HG02623 (cell line): ENCODE measurements at regions not wholly inside any gene's neighbourhood (a gene's known extent, or its start where the extent isn't known, plus 50 kb on each side); places are given as distances from the start of the nearest gene placed in this dataset.
"Not testable (repeated sequence)": the region's sequence is repeated elsewhere in the genome, so short reads cannot be mapped to it uniquely, and the experiment has no call there.

Experiments used
- ATAC-seq: cut with Tn5 transposase; IDR thresholded peaks from one replicate; pipeline ENCODE4 v1.9.1; 2021; ENCODE audit warnings: moderate library complexity; ENCODE audit not compliant: unreplicated experiment

- no peak for ATAC-seq
Observed at GRCh38 chr2:64250063-64250462, 105.8 kb upstream of the PELI1 start.

GRCh38 chr2:64250751-64251423 is 106.7 kb upstream of the PELI1 start:
- ATAC-seq, result no peak

- ATAC-seq, result no peak
Observed at GRCh38 chr2:64251497-64252250, 107.5 kb upstream of the PELI1 start.

GRCh38 chr2:64252251-64252978 is 108.2 kb upstream of the PELI1 start:
- not testable (repeated sequence) for ATAC-seq

GRCh38 chr2:64253421-64253820 is 109.2 kb upstream of the PELI1 start:
- ATAC-seq, result not testable (repeated sequence)

GRCh38 chr2:64258566-64258965 is 114.3 kb upstream of the PELI1 start:
- no peak for ATAC-seq

GRCh38 chr2:64259312-64259711 is 115.1 kb upstream of the PELI1 start:
- ATAC-seq, result no peak

GRCh38 chr2:64260093-64260803 is 116.0 kb upstream of the PELI1 start:
- ATAC-seq, result no peak

- ATAC-seq, result peak; percentile 82
Observed at GRCh38 chr2:64260817-64261216, 116.6 kb upstream of the PELI1 start.

GRCh38 chr2:64262071-64262470 is 117.9 kb upstream of the PELI1 start:
- no peak for ATAC-seq

GRCh38 chr2:64262816-64263215 is 118.6 kb upstream of the PELI1 start:
- ATAC-seq, result no peak

- no peak for ATAC-seq
Observed at GRCh38 chr2:64263315-64263714, 119.1 kb upstream of the PELI1 start.

GRCh38 chr2:64267699-64268098 is 123.5 kb upstream of the PELI1 start:
- no peak for ATAC-seq

GRCh38 chr2:64268330-64269048 is 124.3 kb upstream of the PELI1 start:
- ATAC-seq, result no peak

GRCh38 chr2:64273524-64274398 is 129.5 kb upstream of the PELI1 start:
- no peak for ATAC-seq

GRCh38 chr2:64274399-64275173 is 130.4 kb upstream of the PELI1 start:
- no peak for ATAC-seq

- no peak for ATAC-seq
Observed at GRCh38 chr2:64275174-64275466, 130.9 kb upstream of the PELI1 start.

- no peak for ATAC-seq
Observed at GRCh38 chr2:64276417-64277095, 132.3 kb upstream of the PELI1 start.
